Liver (tissue), 3 donors: ENCODE measurements at regions not wholly inside any gene's neighbourhood (a gene's known extent, or its start where the extent isn't known, plus 50 kb on each side); places are given as distances from the start of the nearest gene placed in this dataset.

Source experiments
- ATF3 ChIP-seq: IDR thresholded peaks from 2 replicates; pipeline ENCODE4 v1.6.1; 2016; ENCODE audit warnings: antibody characterized with exemption
- CTCF ChIP-seq: fragments of 150-350 bp; IDR thresholded peaks from 2 replicates; pipeline ENCODE4 v1.5.1; 2017; ENCODE audit warnings: improper control_type of control experiment, low read depth, low read length; ENCODE audit not compliant: missing input control
- EGR1 ChIP-seq, 2 donors: IDR thresholded peaks; 2 replicates each; pipeline ENCODE4 v1.6.1; 2016 to 2018; ENCODE audit warnings: antibody characterized with exemption in 2 of 2, low read depth in 2 of 2
- MAX ChIP-seq: IDR thresholded peaks from 2 replicates; pipeline ENCODE4 v1.6.1; 2016; ENCODE audit warnings: antibody characterized with exemption
- SP1 ChIP-seq: IDR thresholded peaks from 2 replicates; pipeline ENCODE4 v1.6.1; 2018; ENCODE audit warnings: antibody characterized with exemption, mild to moderate bottlenecking
- TAF1 ChIP-seq: conservative IDR thresholded peaks from 2 replicates; pipeline ENCODE4 v1.6.1; 2016; ENCODE audit warnings: antibody characterized with exemption, mild to moderate bottlenecking
- YY1 ChIP-seq: IDR thresholded peaks from 2 replicates; pipeline ENCODE4 v1.6.1; 2016; ENCODE audit warnings: antibody characterized with exemption, mild to moderate bottlenecking
- TF ChIP-seq, protein P1 (sequence below): IDR thresholded peaks from 2 replicates; pipeline ENCODE4 v1.6.1; 2016; ENCODE audit warnings: antibody characterized with exemption, mild to moderate bottlenecking
- donor health status: healthy.
- donor health status: healthy.

GRCh38 chr21:18152371-18152770 is 92.3 kb upstream of the CHODL start:
- no peak for TF ChIP-seq CTCF
- no peak for TF ChIP-seq EGR1 (IDR thresholded peaks at IDR 0.05; ENCODE audit: low read depth in 2 of 2)
- TF ChIP-seq TAF1, result no peak
- no peak for TF ChIP-seq ATF3
- no peak for TF ChIP-seq SP1
- no peak for TF ChIP-seq MAX
- no peak for TF ChIP-seq YY1
- TF ChIP-seq, protein P1, sequence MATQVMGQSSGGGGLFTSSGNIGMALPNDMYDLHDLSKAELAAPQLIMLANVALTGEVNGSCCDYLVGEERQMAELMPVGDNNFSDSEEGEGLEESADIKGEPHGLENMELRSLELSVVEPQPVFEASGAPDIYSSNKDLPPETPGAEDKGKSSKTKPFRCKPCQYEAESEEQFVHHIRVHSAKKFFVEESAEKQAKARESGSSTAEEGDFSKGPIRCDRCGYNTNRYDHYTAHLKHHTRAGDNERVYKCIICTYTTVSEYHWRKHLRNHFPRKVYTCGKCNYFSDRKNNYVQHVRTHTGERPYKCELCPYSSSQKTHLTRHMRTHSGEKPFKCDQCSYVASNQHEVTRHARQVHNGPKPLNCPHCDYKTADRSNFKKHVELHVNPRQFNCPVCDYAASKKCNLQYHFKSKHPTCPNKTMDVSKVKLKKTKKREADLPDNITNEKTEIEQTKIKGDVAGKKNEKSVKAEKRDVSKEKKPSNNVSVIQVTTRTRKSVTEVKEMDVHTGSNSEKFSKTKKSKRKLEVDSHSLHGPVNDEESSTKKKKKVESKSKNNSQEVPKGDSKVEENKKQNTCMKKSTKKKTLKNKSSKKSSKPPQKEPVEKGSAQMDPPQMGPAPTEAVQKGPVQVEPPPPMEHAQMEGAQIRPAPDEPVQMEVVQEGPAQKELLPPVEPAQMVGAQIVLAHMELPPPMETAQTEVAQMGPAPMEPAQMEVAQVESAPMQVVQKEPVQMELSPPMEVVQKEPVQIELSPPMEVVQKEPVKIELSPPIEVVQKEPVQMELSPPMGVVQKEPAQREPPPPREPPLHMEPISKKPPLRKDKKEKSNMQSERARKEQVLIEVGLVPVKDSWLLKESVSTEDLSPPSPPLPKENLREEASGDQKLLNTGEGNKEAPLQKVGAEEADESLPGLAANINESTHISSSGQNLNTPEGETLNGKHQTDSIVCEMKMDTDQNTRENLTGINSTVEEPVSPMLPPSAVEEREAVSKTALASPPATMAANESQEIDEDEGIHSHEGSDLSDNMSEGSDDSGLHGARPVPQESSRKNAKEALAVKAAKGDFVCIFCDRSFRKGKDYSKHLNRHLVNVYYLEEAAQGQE, result no peak
